ENCODE measurements at regions not wholly inside any gene's neighbourhood (a gene's known extent, or its start where the extent isn't known, plus 50 kb on each side); places are given as distances from the start of the nearest gene placed in this dataset.

GRCh38 chr3:117018655-117019054, 309.1 kb downstream of the TUSC7 start:
- TF ChIP-seq GATA2 (IDR thresholded peaks at IDR 0.05; ENCODE audit: low read depth, low read length) = no peak
- TF ChIP-seq GATA3 (IDR thresholded peaks at IDR 0.05; ENCODE audit: low read depth, low read length) = no peak

- peak; percentile 97 for TF ChIP-seq GATA2 (IDR thresholded peaks at IDR 0.05; ENCODE audit: low read depth, low read length)
- peak; percentile 91 for TF ChIP-seq GATA3 (IDR thresholded peaks at IDR 0.05; ENCODE audit: low read depth, low read length)
Observed at GRCh38 chr3:117019082-117019713, 309.6 kb downstream of the TUSC7 start.

- TF ChIP-seq GATA3 (IDR thresholded peaks at IDR 0.05; ENCODE audit: low read depth, low read length) (no peak), GATA2 (IDR thresholded peaks at IDR 0.05; ENCODE audit: low read depth, low read length) (no peak)
Observed at GRCh38 chr3:117026401-117026800, 316.8 kb downstream of the TUSC7 start.

- TF ChIP-seq GATA2 (IDR thresholded peaks at IDR 0.05; ENCODE audit: low read depth, low read length) = no peak
- no peak for TF ChIP-seq GATA3 (IDR thresholded peaks at IDR 0.05; ENCODE audit: low read depth, low read length)
Observed at GRCh38 chr3:117035745-117036144, 326.2 kb downstream of the TUSC7 start.

- TF ChIP-seq GATA2 (IDR thresholded peaks at IDR 0.05; ENCODE audit: low read depth, low read length) (no peak; the same call in 1 of the 2 replicates), GATA3 (IDR thresholded peaks at IDR 0.05; ENCODE audit: low read depth, low read length) (peak; percentile 47; the same call in 1 of the 2 replicates)
Observed at GRCh38 chr3:117036259-117036799, 326.8 kb downstream of the TUSC7 start.

GRCh38 chr3:117045143-117045542, 335.6 kb downstream of the TUSC7 start:
- no peak for TF ChIP-seq GATA3 (IDR thresholded peaks at IDR 0.05; ENCODE audit: low read depth, low read length)

- no peak for TF ChIP-seq GATA3 (IDR thresholded peaks at IDR 0.05; ENCODE audit: low read depth, low read length)
- TF ChIP-seq GATA2 (IDR thresholded peaks at IDR 0.05; ENCODE audit: low read depth, low read length) = no peak
Observed at GRCh38 chr3:117047951-117048705, 338.5 kb downstream of the TUSC7 start.

GRCh38 chr3:117052395-117052794, 342.8 kb downstream of the TUSC7 start:
- no peak for TF ChIP-seq GATA3 (IDR thresholded peaks at IDR 0.05; ENCODE audit: low read depth, low read length)
- no peak for TF ChIP-seq GATA2 (IDR thresholded peaks at IDR 0.05; ENCODE audit: low read depth, low read length)

- TF ChIP-seq GATA3 (IDR thresholded peaks at IDR 0.05; ENCODE audit: low read depth, low read length) = no peak
- TF ChIP-seq GATA2 (IDR thresholded peaks at IDR 0.05; ENCODE audit: low read depth, low read length) = no peak
Observed at GRCh38 chr3:117054556-117054955, 345.0 kb downstream of the TUSC7 start.

- TF ChIP-seq GATA2 (IDR thresholded peaks at IDR 0.05; ENCODE audit: low read depth, low read length) = no peak
- TF ChIP-seq GATA3 (IDR thresholded peaks at IDR 0.05; ENCODE audit: low read depth, low read length) = no peak
Observed at GRCh38 chr3:117059067-117059955, 349.7 kb downstream of the TUSC7 start.

GRCh38 chr3:117059956-117060270, 350.3 kb downstream of the TUSC7 start:
- TF ChIP-seq GATA2 (IDR thresholded peaks at IDR 0.05; ENCODE audit: low read depth, low read length) = no peak
- TF ChIP-seq GATA3 (IDR thresholded peaks at IDR 0.05; ENCODE audit: low read depth, low read length) = no peak

GRCh38 chr3:117063930-117064329, 354.4 kb downstream of the TUSC7 start:
- TF ChIP-seq GATA3 (IDR thresholded peaks at IDR 0.05; ENCODE audit: low read depth, low read length) = no peak
- no peak for TF ChIP-seq GATA2 (IDR thresholded peaks at IDR 0.05; ENCODE audit: low read depth, low read length)

GRCh38 chr3:117068301-117068700, 358.7 kb downstream of the TUSC7 start:
- TF ChIP-seq GATA2 (IDR thresholded peaks at IDR 0.05; ENCODE audit: low read depth, low read length) (no peak), GATA3 (IDR thresholded peaks at IDR 0.05; ENCODE audit: low read depth, low read length) (no peak)

- TF ChIP-seq GATA3 (IDR thresholded peaks at IDR 0.05; ENCODE audit: low read depth, low read length) = no peak
- TF ChIP-seq GATA2 (IDR thresholded peaks at IDR 0.05; ENCODE audit: low read depth, low read length) = no peak
Observed at GRCh38 chr3:117074826-117075225, 365.2 kb downstream of the TUSC7 start.
